ENCODE measurements at regions not wholly inside any gene's neighbourhood (a gene's known extent, or its start where the extent isn't known, plus 50 kb on each side); places are given as distances from the start of the nearest gene placed in this dataset.

DNA sequence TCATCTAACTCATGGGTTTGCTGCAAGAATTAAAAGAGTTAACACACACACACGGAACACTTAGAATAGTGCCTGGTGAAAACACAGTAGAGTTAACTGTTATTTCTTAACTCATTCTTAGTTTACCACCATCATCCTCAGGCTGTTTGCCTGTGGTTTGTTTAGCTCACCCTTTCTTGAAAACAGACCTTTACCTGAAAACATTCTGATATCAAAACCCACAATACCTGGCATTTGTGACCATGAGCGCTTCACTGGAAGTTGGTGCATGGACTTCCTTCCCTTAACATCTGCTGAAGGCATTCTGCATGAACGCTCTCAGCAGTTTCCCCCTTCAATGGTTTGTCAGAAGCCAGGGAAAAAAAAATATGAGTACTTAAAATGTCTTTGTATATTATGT is 256.0 kb downstream of the ETS1 start:
- TF ChIP-seq, protein P1, sequence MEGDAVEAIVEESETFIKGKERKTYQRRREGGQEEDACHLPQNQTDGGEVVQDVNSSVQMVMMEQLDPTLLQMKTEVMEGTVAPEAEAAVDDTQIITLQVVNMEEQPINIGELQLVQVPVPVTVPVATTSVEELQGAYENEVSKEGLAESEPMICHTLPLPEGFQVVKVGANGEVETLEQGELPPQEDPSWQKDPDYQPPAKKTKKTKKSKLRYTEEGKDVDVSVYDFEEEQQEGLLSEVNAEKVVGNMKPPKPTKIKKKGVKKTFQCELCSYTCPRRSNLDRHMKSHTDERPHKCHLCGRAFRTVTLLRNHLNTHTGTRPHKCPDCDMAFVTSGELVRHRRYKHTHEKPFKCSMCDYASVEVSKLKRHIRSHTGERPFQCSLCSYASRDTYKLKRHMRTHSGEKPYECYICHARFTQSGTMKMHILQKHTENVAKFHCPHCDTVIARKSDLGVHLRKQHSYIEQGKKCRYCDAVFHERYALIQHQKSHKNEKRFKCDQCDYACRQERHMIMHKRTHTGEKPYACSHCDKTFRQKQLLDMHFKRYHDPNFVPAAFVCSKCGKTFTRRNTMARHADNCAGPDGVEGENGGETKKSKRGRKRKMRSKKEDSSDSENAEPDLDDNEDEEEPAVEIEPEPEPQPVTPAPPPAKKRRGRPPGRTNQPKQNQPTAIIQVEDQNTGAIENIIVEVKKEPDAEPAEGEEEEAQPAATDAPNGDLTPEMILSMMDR (IDR thresholded peaks at IDR 0.05; ENCODE audit: extremely low read depth in 1 of 2, insufficient read depth in 1 of 2, low read depth in 1 of 2, low read length in 2 of 2) = no peak
- no peak for TF ChIP-seq POLR2A (IDR thresholded peaks at IDR 0.05; ENCODE audit: low read depth, low read length)
- TF ChIP-seq EZH2 (IDR thresholded peaks at IDR 0.05; ENCODE audit: borderline replicate concordance, low read depth, low read length, severe bottlenecking) = no peak
- no peak for TF ChIP-seq JUN (IDR thresholded peaks at IDR 0.05; ENCODE audit: borderline replicate concordance, insufficient read depth, insufficient read length, low read depth)
- TF ChIP-seq POLR2AphosphoS5 (IDR thresholded peaks at IDR 0.05; ENCODE audit: insufficient read depth, low read depth, low read length) = no peak

All from endothelial cell of umbilical vein (primary cell).